Breast epithelium (tissue), 3 donors: ENCODE measurements at regions not wholly inside any gene's neighbourhood (a gene's known extent, or its start where the extent isn't known, plus 50 kb on each side); places are given as distances from the start of the nearest gene placed in this dataset.

Experiments used
- POLR2A ChIP-seq: fragments of 450-650 bp; IDR thresholded peaks from one replicate; pipeline ENCODE4 v1.6.1; 2016; ENCODE audit warnings: antibody characterized with exemption, mild to moderate bottlenecking, moderate library complexity
- POLR2AphosphoS5 ChIP-seq, 3 donors: sonication (generic); formaldehyde crosslinking; IDR thresholded peaks; one replicate each; pipeline ENCODE4 v1.6.1; 2017; ENCODE audit warnings: antibody characterized with exemption in 3 of 3
- TF ChIP-seq, protein P1 (sequence below), 3 donors: fragments of 450-650 bp; IDR thresholded peaks; one replicate each; pipeline ENCODE4 v1.5.1; 2016 to 2017; ENCODE audit warnings: antibody characterized with exemption in 3 of 3, mild to moderate bottlenecking in 3 of 3, moderate library complexity in 3 of 3

GRCh38 chr2:139617747-139618146, 837.6 kb upstream of the NXPH2 start:
- TF ChIP-seq, protein P1, sequence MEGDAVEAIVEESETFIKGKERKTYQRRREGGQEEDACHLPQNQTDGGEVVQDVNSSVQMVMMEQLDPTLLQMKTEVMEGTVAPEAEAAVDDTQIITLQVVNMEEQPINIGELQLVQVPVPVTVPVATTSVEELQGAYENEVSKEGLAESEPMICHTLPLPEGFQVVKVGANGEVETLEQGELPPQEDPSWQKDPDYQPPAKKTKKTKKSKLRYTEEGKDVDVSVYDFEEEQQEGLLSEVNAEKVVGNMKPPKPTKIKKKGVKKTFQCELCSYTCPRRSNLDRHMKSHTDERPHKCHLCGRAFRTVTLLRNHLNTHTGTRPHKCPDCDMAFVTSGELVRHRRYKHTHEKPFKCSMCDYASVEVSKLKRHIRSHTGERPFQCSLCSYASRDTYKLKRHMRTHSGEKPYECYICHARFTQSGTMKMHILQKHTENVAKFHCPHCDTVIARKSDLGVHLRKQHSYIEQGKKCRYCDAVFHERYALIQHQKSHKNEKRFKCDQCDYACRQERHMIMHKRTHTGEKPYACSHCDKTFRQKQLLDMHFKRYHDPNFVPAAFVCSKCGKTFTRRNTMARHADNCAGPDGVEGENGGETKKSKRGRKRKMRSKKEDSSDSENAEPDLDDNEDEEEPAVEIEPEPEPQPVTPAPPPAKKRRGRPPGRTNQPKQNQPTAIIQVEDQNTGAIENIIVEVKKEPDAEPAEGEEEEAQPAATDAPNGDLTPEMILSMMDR (IDR thresholded peaks at IDR 0.05) = no peak
- no peak for TF ChIP-seq POLR2A
- TF ChIP-seq POLR2AphosphoS5 (IDR thresholded peaks at IDR 0.05) = no peak
